SKM-1 (cell line): ENCODE measurements at regions not wholly inside any gene's neighbourhood (a gene's known extent, or its start where the extent isn't known, plus 50 kb on each side); places are given as distances from the start of the nearest gene placed in this dataset.

Source experiments
- DNase-seq: peaks from one replicate; lab custom pipeline; 2025; ENCODE audit not compliant: unreplicated experiment; lab: John Stamatoyannopoulos, UW

DNA sequence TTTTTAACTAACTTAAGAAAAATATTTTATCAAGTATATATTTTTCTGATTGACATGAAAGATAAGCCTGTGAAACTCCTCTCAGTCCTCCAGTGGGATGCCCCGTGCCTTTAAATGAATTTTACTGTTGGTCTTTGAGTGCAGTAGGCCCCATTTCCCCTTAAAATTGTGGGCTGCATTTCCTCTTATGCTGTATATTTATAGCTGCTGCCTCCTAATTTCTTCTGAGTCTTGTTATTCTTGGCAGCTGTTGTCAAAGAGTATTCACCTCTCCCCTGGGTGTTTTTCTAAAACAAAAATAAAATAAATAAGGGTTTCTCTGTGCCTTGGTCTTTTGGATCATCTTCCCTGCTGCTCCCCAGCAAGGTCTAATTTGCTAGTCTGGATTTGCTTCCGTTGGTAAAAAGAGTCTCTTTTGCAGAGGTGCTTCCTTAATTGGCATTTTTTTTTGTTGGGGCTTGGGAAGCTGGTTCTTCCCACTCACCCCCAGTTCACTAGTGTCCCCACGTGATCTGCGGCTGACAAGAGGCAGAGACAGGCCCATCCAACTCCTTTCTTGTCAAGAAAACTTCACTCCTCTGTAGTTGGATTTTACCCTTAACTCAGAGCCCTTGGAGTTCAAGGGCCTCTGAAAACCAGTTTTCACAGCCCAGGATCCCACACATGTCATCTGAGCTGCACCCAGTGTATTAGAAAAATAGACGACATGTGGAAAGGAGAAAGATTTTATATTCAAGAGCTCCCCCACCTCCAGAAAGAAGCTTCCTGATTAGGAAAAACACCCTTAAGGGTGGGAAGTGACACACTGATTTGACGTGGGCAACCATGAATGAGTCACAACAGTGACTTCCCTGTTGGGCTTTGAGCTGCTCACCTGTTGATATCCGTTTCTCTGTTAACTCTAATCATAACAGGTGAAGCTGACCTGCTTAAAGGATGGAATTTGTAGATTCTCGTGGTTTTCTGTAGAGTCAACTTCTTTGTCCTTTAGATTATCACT, 431.5 kb downstream of the DCDC2C start:
- no peak for DNase-seq

DNA sequence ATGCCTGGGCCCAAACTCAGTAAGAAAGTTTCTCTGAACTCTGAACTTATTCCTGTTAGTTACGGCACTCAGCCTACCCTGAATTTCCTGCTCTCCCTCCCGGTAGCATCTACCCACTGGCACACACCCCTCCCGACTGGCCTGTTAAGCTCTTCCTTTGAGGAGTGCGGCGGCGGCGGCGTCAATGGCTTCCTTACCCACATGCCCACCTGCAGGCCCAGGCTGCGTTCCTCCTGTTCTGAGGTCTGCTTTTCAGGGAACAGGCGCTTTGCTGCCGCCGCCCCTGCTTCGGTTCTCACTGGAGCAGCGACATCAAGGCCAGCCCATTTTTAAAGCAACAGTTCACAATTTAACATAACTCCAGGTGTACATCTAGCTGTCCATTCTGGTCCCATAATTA, 432.4 kb downstream of the DCDC2C start:
- no peak for DNase-seq

- no peak for DNase-seq
These were observed 435.9 kb downstream of the DCDC2C start for GRCh38 chr2:4139316-4139715.

DNA sequence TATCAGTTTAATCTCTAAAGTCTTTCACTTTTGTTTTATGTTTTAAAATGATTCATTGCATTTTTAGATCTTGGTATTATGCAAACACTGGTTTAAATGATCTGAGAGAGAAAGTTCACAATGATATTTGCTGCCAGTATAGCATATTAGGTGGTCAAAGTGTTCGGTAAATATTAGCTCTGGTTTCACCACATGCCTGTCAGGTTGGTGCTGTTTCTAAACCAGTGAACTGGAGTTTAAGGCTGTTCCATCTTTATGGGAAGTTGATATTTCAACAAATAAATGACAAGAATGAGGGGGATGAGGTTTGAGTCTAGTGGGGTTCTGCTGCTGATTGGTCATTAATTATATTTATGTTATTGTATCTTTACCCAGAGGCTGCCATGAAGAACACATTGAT, 436.4 kb downstream of the DCDC2C start:
- no peak for DNase-seq

DNA sequence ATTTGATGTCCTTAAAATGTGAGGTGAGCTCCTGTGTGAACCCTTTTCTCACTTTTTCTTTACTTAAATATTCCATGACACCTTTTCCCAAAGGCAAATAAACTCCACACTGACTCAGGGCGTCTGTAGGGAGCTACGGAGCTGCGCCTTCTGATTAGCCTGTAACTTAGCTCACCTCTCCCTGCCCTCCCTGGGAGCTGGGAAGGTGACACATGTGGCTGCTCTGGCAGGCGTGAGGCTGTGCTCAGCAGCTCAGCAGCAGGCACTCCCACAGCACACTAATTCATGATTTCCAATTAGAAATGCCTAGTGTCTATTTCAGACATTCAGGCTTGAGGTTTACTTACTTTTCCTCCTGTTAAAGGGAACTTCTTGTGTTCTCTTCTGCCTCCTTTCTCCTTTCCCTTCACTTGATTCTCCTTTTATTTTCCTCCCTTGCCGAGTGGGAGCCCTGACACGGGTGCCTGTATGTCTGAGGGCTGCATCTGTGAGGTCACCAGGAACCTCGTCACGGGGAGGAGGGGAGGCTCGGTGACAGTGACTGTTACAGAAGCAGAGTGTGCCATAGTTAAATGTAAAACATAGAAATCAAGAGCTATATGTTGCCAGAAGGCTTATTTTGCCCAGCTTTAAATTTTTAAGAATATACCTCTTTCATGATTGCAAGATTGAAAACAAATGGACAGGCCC, 437.1 kb downstream of the DCDC2C start:
- DNase-seq: no peak

- no peak for DNase-seq
These were observed 441.4 kb downstream of the DCDC2C start for GRCh38 chr2:4144731-4145130.

DNA sequence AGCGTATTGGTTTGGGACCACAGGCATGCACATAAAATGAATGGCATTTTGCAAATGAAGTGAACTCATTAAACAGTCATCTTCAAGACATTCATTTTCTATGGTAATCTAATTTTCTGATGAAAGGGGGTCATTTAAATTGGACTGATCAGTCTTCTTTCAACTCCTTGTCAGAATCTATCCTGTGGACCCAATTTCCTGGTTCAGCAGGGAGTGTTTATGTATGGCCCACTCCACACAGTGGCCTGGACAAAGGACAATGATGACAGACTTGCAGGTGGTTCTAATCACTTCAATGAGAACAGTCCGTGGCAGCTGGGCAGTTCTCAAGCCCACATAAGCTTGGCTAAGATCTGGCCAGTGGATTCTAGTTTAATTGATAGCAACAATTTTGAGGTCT, 448.1 kb downstream of the DCDC2C start:
- no peak for DNase-seq

- no peak for DNase-seq
These were observed 448.7 kb downstream of the DCDC2C start for GRCh38 chr2:4152051-4152450.

GRCh38 chr2:4168834-4169233, 465.5 kb downstream of the DCDC2C start:
- no peak for DNase-seq

GRCh38 chr2:4174796-4175195, 471.4 kb downstream of the DCDC2C start:
- no peak for DNase-seq

GRCh38 chr2:4175343-4175742, 472.0 kb downstream of the DCDC2C start:
- DNase-seq: no peak

- DNase-seq: no peak
These were observed 477.3 kb downstream of the DCDC2C start for GRCh38 chr2:4180631-4181030.

DNA sequence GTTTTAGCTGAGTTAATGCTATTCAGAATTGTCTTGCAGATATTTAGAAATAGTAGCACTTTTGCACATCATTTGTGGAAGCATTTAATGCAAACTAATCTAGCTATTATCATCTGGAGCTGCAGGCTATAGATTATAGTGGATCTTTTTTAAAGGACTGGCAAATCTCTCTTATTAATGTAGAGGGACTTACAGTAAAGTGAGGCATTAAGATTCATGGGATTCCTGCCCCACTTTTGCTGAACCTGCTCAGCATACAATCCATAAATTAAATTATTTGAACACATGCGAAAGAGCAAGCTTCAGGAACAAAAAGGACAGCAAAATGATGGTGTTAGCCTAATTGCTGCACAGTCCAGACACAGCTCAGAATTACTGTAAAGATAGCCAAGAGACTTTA, 477.7 kb downstream of the DCDC2C start:
- DNase-seq: no peak

GRCh38 chr2:4188561-4188960, 485.2 kb downstream of the DCDC2C start:
- no peak for DNase-seq

- no peak for DNase-seq
These were observed 487.2 kb downstream of the DCDC2C start for GRCh38 chr2:4190548-4190947.

DNA sequence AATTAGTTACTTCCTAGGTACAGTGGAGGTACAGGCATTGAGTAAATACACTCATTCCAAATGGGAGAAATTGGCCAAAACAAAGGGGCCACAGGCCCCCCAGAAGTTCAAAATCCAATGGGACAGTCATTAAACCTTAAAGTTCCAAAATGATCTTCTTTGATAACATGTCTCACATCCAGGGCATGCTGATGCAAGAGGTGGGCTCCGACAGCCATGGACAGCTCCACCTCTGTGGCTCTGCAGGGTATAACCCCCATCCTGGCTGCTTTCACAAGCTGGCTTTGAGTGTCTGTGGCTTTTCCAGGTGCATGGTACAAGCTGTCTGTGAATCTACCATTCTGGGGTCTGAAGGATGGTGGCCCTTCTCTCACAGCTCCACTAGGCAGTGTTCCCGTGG, 488.7 kb downstream of the DCDC2C start:
- DNase-seq: no peak

GRCh38 chr2:4214444-4215205, 511.2 kb downstream of the DCDC2C start:
- no peak for DNase-seq

DNA sequence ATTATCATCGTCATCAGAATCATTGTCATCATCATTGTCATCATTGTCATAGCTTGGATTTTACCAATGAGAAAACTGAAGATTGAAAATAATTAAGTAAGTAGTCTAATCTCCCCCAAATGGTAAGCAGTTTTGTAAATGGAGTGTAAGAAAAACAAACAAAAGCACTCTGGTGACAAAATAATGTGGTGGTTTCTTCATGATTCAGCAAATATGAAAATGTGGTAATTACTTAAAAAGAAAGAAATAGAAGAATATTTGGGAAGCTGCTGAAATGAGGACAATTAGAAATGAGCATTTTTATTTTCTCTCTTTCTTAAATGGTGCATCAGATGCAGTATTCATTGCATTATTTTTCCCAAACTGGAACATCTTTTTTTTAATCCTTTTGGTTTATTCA, 514.4 kb downstream of the DCDC2C start:
- DNase-seq: no peak

DNA sequence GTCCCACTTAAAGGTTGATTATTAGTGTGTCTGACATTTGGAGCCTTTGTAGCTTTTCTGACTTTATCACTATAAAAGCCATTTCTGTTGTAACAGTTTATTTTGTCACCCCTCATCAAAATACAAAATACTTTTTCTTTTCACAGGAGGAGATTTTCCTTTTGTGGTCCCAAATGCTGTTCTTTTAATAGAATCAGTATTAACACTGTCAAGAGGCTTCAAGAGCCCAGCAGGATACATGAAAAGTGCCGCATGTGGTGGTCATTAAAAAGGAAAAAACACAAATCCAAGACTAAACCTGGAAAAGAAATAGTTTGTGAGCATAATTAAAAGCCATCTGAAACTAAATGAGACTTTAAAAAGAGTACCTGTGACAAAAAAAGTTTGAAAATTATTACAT, 515.7 kb downstream of the DCDC2C start:
- DNase-seq: no peak

DNA sequence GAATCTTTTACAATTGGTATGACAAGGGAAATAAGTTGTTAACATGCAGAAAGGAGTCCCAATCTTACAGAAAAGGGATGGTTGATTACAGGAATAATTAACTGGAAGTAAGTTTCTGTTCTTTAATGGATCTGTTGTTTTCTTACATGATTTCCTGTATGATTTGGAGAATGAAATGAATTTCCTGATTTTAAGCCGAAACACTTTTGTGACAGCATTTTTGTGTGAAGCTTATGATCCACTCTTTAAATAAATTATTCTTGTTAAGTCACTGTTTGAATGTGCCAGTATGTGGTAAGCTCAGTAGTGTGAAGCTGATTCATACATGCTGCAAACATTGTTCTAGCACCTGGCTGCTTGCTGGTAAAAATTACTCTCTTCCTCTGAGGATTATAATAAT, 516.2 kb downstream of the DCDC2C start:
- DNase-seq: no peak

- DNase-seq: no peak
These were observed 518.1 kb downstream of the DCDC2C start for GRCh38 chr2:4221434-4221833.

- DNase-seq: no peak
These were observed 518.5 kb downstream of the DCDC2C start for GRCh38 chr2:4221845-4222244.
